ENCODE measurements at regions not wholly inside any gene's neighbourhood (a gene's known extent, or its start where the extent isn't known, plus 50 kb on each side); places are given as distances from the start of the nearest gene placed in this dataset.
"Not testable (repeated sequence)": the region's sequence is repeated elsewhere in the genome, so short reads cannot be mapped to it uniquely, and the experiment has no call there.

GRCh38 chr13:90293793-90294361, 1053.6 kb upstream of the MIR17HG start:
- H3K4me1 Mint-ChIP-seq, result no peaks in the 10 kb centered on the region
- CTCF ChIA-PET, result no interaction called here
- peaks cover 15% of the 10 kb centered on the region for H3K9me3 Mint-ChIP-seq (ENCODE audit: low read depth)
- no peaks in the 10 kb centered on the region for H3K27me3 Mint-ChIP-seq
- no peaks in the 10 kb centered on the region for H3K36me3 Mint-ChIP-seq
- ATAC-seq (no peak), DNase-seq (no peak)
- H3K27ac Mint-ChIP-seq, result no peak overlapping the region
- no peak overlapping the region for H3K4me3 Mint-ChIP-seq

- H3K27ac Mint-ChIP-seq, result no peak overlapping the region
- no peaks in the 10 kb centered on the region for H3K4me1 Mint-ChIP-seq
- H3K9me3 Mint-ChIP-seq (ENCODE audit: low read depth), result peaks cover 5% of the 10 kb centered on the region
- ATAC-seq (no peak), DNase-seq (no peak)
- no peak overlapping the region for H3K4me3 Mint-ChIP-seq
- CTCF ChIA-PET, result no interaction called here
- no peaks in the 10 kb centered on the region for H3K36me3 Mint-ChIP-seq
- H3K27me3 Mint-ChIP-seq, result no peaks in the 10 kb centered on the region
Observed at GRCh38 chr13:90299238-90299637, 1048.2 kb upstream of the MIR17HG start.

- peaks cover 5% of the 10 kb centered on the region for H3K9me3 Mint-ChIP-seq (ENCODE audit: low read depth)
- H3K27ac Mint-ChIP-seq, result no peak overlapping the region
- no peaks in the 10 kb centered on the region for H3K27me3 Mint-ChIP-seq
- H3K4me3 Mint-ChIP-seq, result no peak overlapping the region
- no peak for ATAC-seq
- H3K36me3 Mint-ChIP-seq, result no peaks in the 10 kb centered on the region
- H3K4me1 Mint-ChIP-seq, result no peaks in the 10 kb centered on the region
- no peak for DNase-seq
- CTCF ChIA-PET, result no interaction called here
Observed at GRCh38 chr13:90300015-90300414, 1047.5 kb upstream of the MIR17HG start.

GRCh38 chr13:90302107-90302506, 1045.4 kb upstream of the MIR17HG start:
- no peaks in the 10 kb centered on the region for H3K4me1 Mint-ChIP-seq
- CTCF ChIA-PET, result no interaction called here
- no peaks in the 10 kb centered on the region for H3K36me3 Mint-ChIP-seq
- no peak for ATAC-seq
- H3K4me3 Mint-ChIP-seq, result no peak overlapping the region
- H3K9me3 Mint-ChIP-seq (ENCODE audit: low read depth), result peaks cover 5% of the 10 kb centered on the region
- DNase-seq, result no peak
- no peak overlapping the region for H3K27ac Mint-ChIP-seq
- H3K27me3 Mint-ChIP-seq, result no peaks in the 10 kb centered on the region

GRCh38 chr13:90305796-90306195, 1041.7 kb upstream of the MIR17HG start:
- CTCF ChIA-PET, result no interaction called here
- H3K9me3 Mint-ChIP-seq (ENCODE audit: low read depth), result peaks cover 5% of the 10 kb centered on the region
- no peak for DNase-seq
- no peaks in the 10 kb centered on the region for H3K27me3 Mint-ChIP-seq
- no peak overlapping the region for H3K27ac Mint-ChIP-seq
- no peaks in the 10 kb centered on the region for H3K4me1 Mint-ChIP-seq
- no peaks in the 10 kb centered on the region for H3K36me3 Mint-ChIP-seq
- ATAC-seq, result no peak
- no peak overlapping the region for H3K4me3 Mint-ChIP-seq

GRCh38 chr13:90307136-90307535, 1040.4 kb upstream of the MIR17HG start:
- Mint-ChIP-seq H3K9me3 (ENCODE audit: low read depth) (peaks cover 10% of the 10 kb centered on the region), H3K27ac (no peak overlapping the region), H3K27me3 (no peaks in the 10 kb centered on the region), H3K4me3 (no peak overlapping the region), H3K4me1 (no peaks in the 10 kb centered on the region), H3K36me3 (no peaks in the 10 kb centered on the region)
- CTCF ChIA-PET, result no interaction called here
- no peak for ATAC-seq
- DNase-seq, result no peak

GRCh38 chr13:90308249-90308648, 1039.2 kb upstream of the MIR17HG start:
- CTCF ChIA-PET, result no interaction called here
- Mint-ChIP-seq H3K4me1 (no peaks in the 10 kb centered on the region), H3K27ac (no peak overlapping the region), H3K36me3 (no peaks in the 10 kb centered on the region), H3K9me3 (ENCODE audit: low read depth) (peaks cover 12% of the 10 kb centered on the region), H3K4me3 (no peak overlapping the region), H3K27me3 (no peaks in the 10 kb centered on the region)
- no peak for DNase-seq
- ATAC-seq, result no peak

- ATAC-seq (no peak), DNase-seq (no peak)
- H3K36me3 Mint-ChIP-seq, result no peaks in the 10 kb centered on the region
- H3K27me3 Mint-ChIP-seq, result no peaks in the 10 kb centered on the region
- no peak overlapping the region for H3K4me3 Mint-ChIP-seq
- H3K4me1 Mint-ChIP-seq, result no peaks in the 10 kb centered on the region
- peaks cover 17% of the 10 kb centered on the region for H3K9me3 Mint-ChIP-seq (ENCODE audit: low read depth)
- CTCF ChIA-PET, result no interaction called here
- no peak overlapping the region for H3K27ac Mint-ChIP-seq
Observed at GRCh38 chr13:90311929-90312328, 1035.6 kb upstream of the MIR17HG start.

GRCh38 chr13:90315061-90315460, 1032.4 kb upstream of the MIR17HG start:
- no peak overlapping the region for H3K27ac Mint-ChIP-seq
- CTCF ChIA-PET, result no interaction called here
- no peak for DNase-seq
- no peak overlapping the region for H3K4me3 Mint-ChIP-seq
- no peaks in the 10 kb centered on the region for H3K4me1 Mint-ChIP-seq
- H3K9me3 Mint-ChIP-seq (ENCODE audit: low read depth), result peaks cover 15% of the 10 kb centered on the region
- H3K36me3 Mint-ChIP-seq, result no peaks in the 10 kb centered on the region
- no peak for ATAC-seq
- no peaks in the 10 kb centered on the region for H3K27me3 Mint-ChIP-seq

- Mint-ChIP-seq H3K36me3 (no peaks in the 10 kb centered on the region), H3K4me3 (no peak overlapping the region), H3K4me1 (no peaks in the 10 kb centered on the region), H3K27ac (no peak overlapping the region), H3K27me3 (no peaks in the 10 kb centered on the region), H3K9me3 (ENCODE audit: low read depth) (peaks cover 4% of the 10 kb centered on the region)
- no peak for DNase-seq
- CTCF ChIA-PET, result no interaction called here
- no peak for ATAC-seq
Observed at GRCh38 chr13:90320664-90321063, 1026.8 kb upstream of the MIR17HG start.

- H3K27ac Mint-ChIP-seq, result no peak overlapping the region
- ATAC-seq (no peak), DNase-seq (no peak)
- no peaks in the 10 kb centered on the region for H3K36me3 Mint-ChIP-seq
- no peak overlapping the region for H3K4me3 Mint-ChIP-seq
- peaks cover 4% of the 10 kb centered on the region for H3K9me3 Mint-ChIP-seq (ENCODE audit: low read depth)
- H3K27me3 Mint-ChIP-seq, result no peaks in the 10 kb centered on the region
- CTCF ChIA-PET, result no interaction called here
- H3K4me1 Mint-ChIP-seq, result no peaks in the 10 kb centered on the region
Observed at GRCh38 chr13:90321281-90321931, 1026.1 kb upstream of the MIR17HG start.

GRCh38 chr13:90329641-90330040, 1017.8 kb upstream of the MIR17HG start:
- ATAC-seq (no peak), DNase-seq (no peak)
- Mint-ChIP-seq H3K27me3 (no peaks in the 10 kb centered on the region), H3K36me3 (no peaks in the 10 kb centered on the region), H3K27ac (no peak overlapping the region), H3K9me3 (ENCODE audit: low read depth) (peaks cover 3% of the 10 kb centered on the region), H3K4me1 (no peaks in the 10 kb centered on the region), H3K4me3 (no peak overlapping the region)
- CTCF ChIA-PET, result interaction anchor here (0.7 kb wide), 1 partner anchor 19 kb away, joined by 3 read pairs; no protein-coding TSS in a partner anchor

GRCh38 chr13:90331974-90332373, 1015.5 kb upstream of the MIR17HG start:
- Mint-ChIP-seq H3K4me1 (no peaks in the 10 kb centered on the region), H3K27ac (no peak overlapping the region), H3K27me3 (no peaks in the 10 kb centered on the region), H3K9me3 (ENCODE audit: low read depth) (peaks cover 3% of the 10 kb centered on the region), H3K36me3 (no peaks in the 10 kb centered on the region), H3K4me3 (no peak overlapping the region)
- CTCF ChIA-PET, result no interaction called here
- ATAC-seq (no peak), DNase-seq (no peak)

- Mint-ChIP-seq H3K27me3 (no peaks in the 10 kb centered on the region), H3K4me1 (no peaks in the 10 kb centered on the region), H3K27ac (no peak overlapping the region), H3K4me3 (no peak overlapping the region), H3K9me3 (ENCODE audit: low read depth) (peaks cover 9% of the 10 kb centered on the region), H3K36me3 (no peaks in the 10 kb centered on the region)
- CTCF ChIA-PET, result no interaction called here
- ATAC-seq (no peak), DNase-seq (no peak)
Observed at GRCh38 chr13:90336507-90336906, 1011.0 kb upstream of the MIR17HG start.

- CTCF ChIA-PET, DNase-seq, ATAC-seq, H3K4me3 Mint-ChIP-seq, H3K27ac Mint-ChIP-seq, H3K27me3 Mint-ChIP-seq, H3K4me1 Mint-ChIP-seq, H3K36me3 Mint-ChIP-seq: not testable (repeated sequence)
- H3K9me3 Mint-ChIP-seq (ENCODE audit: low read depth), result peaks cover 13% of the 10 kb centered on the region
Observed at GRCh38 chr13:90341348-90341747, 1006.1 kb upstream of the MIR17HG start.

All from activated CD8-positive, alpha-beta memory T cell treated with anti-CD3 and anti-CD28 coated beads, Interleukin-2, amount 10 ng/mL, durations not matched to agents 7 days and 5 days (primary cell).